Endodermal cell (in vitro differentiated cells): ENCODE measurements at regions not wholly inside any gene's neighbourhood (a gene's known extent, or its start where the extent isn't known, plus 50 kb on each side); places are given as distances from the start of the nearest gene placed in this dataset.

Experiments
- DNase-seq: peaks from one replicate; pipeline ENCODE4 v3.0.0-alpha.2; 2017
- H3K27ac ChIP-seq: 2 replicates; pipeline ENCODE4 v1.5.1; 2013; ENCODE audit warnings: mild to moderate bottlenecking, low read depth, low read length, moderate library complexity
- H3K27me3 ChIP-seq: 2 replicates; pipeline ENCODE4 v1.6.1; 2013; ENCODE audit warnings: mild to moderate bottlenecking, low read length, moderate library complexity; ENCODE audit not compliant: insufficient read depth, control insufficient read depth, poor library complexity, severe bottlenecking
- H3K36me3 ChIP-seq: 2 replicates; pipeline ENCODE4 v1.7.0; 2013; ENCODE audit warnings: mild to moderate bottlenecking, low read length, moderate library complexity; ENCODE audit not compliant: control insufficient read depth, insufficient read depth
- H3K4me1 ChIP-seq: one replicate; pipeline ENCODE4 v1.7.0; 2013; ENCODE audit warnings: low read length; ENCODE audit not compliant: control insufficient read depth, insufficient read depth
- H3K4me3 ChIP-seq: 2 replicates; pipeline ENCODE4 v1.5.1; 2013; ENCODE audit warnings: mild to moderate bottlenecking, low read length, moderate library complexity
- H3K9ac ChIP-seq: 2 replicates; pipeline ENCODE4 v1.6.1; 2013; ENCODE audit warnings: mild to moderate bottlenecking, low read length, moderate library complexity; ENCODE audit not compliant: poor library complexity, severe bottlenecking; ENCODE audit errors: extremely low read depth
- H3K9me3 ChIP-seq: 2 replicates; pipeline ENCODE4 v1.6.1; 2013; ENCODE audit warnings: mild to moderate bottlenecking, low read length, moderate library complexity; ENCODE audit not compliant: control insufficient read depth
- H3K27ac Mint-ChIP-seq: 2 replicates; pipeline ENCODE4 v1.8.0; 2020; ENCODE audit warnings: mixed read lengths
- H3K27me3 Mint-ChIP-seq: 2 replicates; pipeline ENCODE4 v1.8.0; 2021; ENCODE audit warnings: mild to moderate bottlenecking, mixed read lengths; ENCODE audit not compliant: insufficient read depth
- H3K36me3 Mint-ChIP-seq: 2 replicates; pipeline ENCODE4 v1.8.0; 2020; ENCODE audit warnings: low read depth, mixed read lengths
- H3K4me1 Mint-ChIP-seq: 2 replicates; pipeline ENCODE4 v1.8.0; 2020; ENCODE audit warnings: mixed read lengths
- H3K4me3 Mint-ChIP-seq: 2 replicates; pipeline ENCODE4 v1.8.0; 2020; ENCODE audit warnings: mild to moderate bottlenecking, moderate library complexity, mixed read lengths
- H3K9me3 Mint-ChIP-seq: 2 replicates; pipeline ENCODE4 v1.8.0; 2020; ENCODE audit warnings: mild to moderate bottlenecking, mixed read lengths
- CTCF ChIP-seq: fragments of 200-600 bp; sonication (generic); conservative IDR thresholded peaks from 2 replicates; pipeline ENCODE4 v1.5.0; 2021; ENCODE audit warnings: antibody characterized with exemption, mild to moderate bottlenecking
- WGBS, 2 experiments: methylation state at CpG; one replicate each; pipeline versions ENCODE4 v1.1.5 to v1.1.7; 2013; ENCODE audit warnings: missing lambda C conversion rate in 2 of 2, mixed read lengths in 1 of 2; ENCODE audit not compliant: insufficient coverage in 1 of 2, insufficient read length in 1 of 2; 5-methylcytosine and 5-hydroxymethylcytosine counted together

- WGBS, 2 experiments, result 89 to 90% methylated on average over 13 to 15 of the region's 15 CpGs
- no peak for TF ChIP-seq CTCF
- H3K9me3 Mint-ChIP-seq, result no peaks in the 10 kb centered on the region
- no peaks in the 10 kb centered on the region for H3K27me3 ChIP-seq
- H3K27ac Mint-ChIP-seq, result peak overlapping the region; percentile 45
- no peaks in the 10 kb centered on the region for H3K27me3 Mint-ChIP-seq
- H3K4me3 Mint-ChIP-seq, result no peak overlapping the region
- no peak for DNase-seq
- H3K9me3 ChIP-seq, result no peaks in the 10 kb centered on the region
- peaks cover 3% of the 10 kb centered on the region for H3K36me3 Mint-ChIP-seq
- H3K36me3 ChIP-seq, result peaks cover 4% of the 10 kb centered on the region
- peaks cover 11% of the 10 kb centered on the region for H3K4me1 ChIP-seq
- H3K27ac ChIP-seq, result no peak overlapping the region
- H3K4me1 Mint-ChIP-seq, result peaks cover 25% of the 10 kb centered on the region
- no peak overlapping the region for H3K4me3 ChIP-seq
- H3K9ac ChIP-seq, result no peak overlapping the region
Measured at GRCh38 chr17:77439189-77440018, 298.6 kb downstream of the SEC14L1 start.

- H3K4me1 Mint-ChIP-seq, result peaks cover 17% of the 10 kb centered on the region
- peaks cover 8% of the 10 kb centered on the region for H3K36me3 Mint-ChIP-seq
- H3K27ac ChIP-seq, result peak overlapping the region; percentile 44
Measured at GRCh38 chr17:77440560-77440981, 299.8 kb downstream of the SEC14L1 start.

More at GRCh38 chr17:77440560-77440981, 299.8 kb downstream of the SEC14L1 start:
- Histone ChIP-seq H3K4me1 (peaks cover 4% of the 10 kb centered on the region), H3K36me3 (peaks cover 4% of the 10 kb centered on the region), H3K9ac (no peak overlapping the region), H3K9me3 (no peaks in the 10 kb centered on the region), H3K4me3 (no peak overlapping the region), H3K27me3 (no peaks in the 10 kb centered on the region)
- no peak for DNase-seq
- Mint-ChIP-seq H3K27me3 (no peaks in the 10 kb centered on the region), H3K27ac (peak overlapping the region; percentile 68), H3K9me3 (no peaks in the 10 kb centered on the region), H3K4me3 (no peak overlapping the region)
- no peak for TF ChIP-seq CTCF
- WGBS, 2 experiments, result 89 to 98% methylated on average over 10 to 12 of the region's 12 CpGs
